Chondrocyte (in vitro differentiated cells): ENCODE measurements at regions not wholly inside any gene's neighbourhood (a gene's known extent, or its start where the extent isn't known, plus 50 kb on each side); places are given as distances from the start of the nearest gene placed in this dataset.

Experiments
- DNase-seq: peaks from one replicate; pipeline ENCODE4 v3.0.0; 2021; ENCODE audit warnings: mixed read lengths, low spot score
- H3K27ac Mint-ChIP-seq: one replicate; pipeline ENCODE4 v1.8.0; 2021; ENCODE audit warnings: mild to moderate bottlenecking, moderate library complexity, mixed read lengths; ENCODE audit not compliant: unreplicated experiment
- H3K27me3 Mint-ChIP-seq: 2 replicates; pipeline ENCODE4 v1.8.0; 2021; ENCODE audit warnings: low read depth, mixed read lengths
- H3K36me3 Mint-ChIP-seq: 2 replicates; pipeline ENCODE4 v1.8.0; 2021; ENCODE audit warnings: low read depth, mixed read lengths
- H3K4me1 Mint-ChIP-seq: 2 replicates; pipeline ENCODE4 v1.8.0; 2021; ENCODE audit warnings: low read depth, mild to moderate bottlenecking, mixed read lengths
- H3K4me3 Mint-ChIP-seq: one replicate; pipeline ENCODE4 v1.8.0; 2021; ENCODE audit warnings: mild to moderate bottlenecking, moderate library complexity, mixed read lengths; ENCODE audit not compliant: unreplicated experiment
- H3K9me3 Mint-ChIP-seq: 2 replicates; pipeline ENCODE4 v1.8.0; 2021; ENCODE audit warnings: low read depth, mixed read lengths
- TF ChIP-seq, protein P1 (sequence below): fragments of 200-600 bp; sonication (generic); IDR thresholded peaks from 2 replicates; pipeline ENCODE4 v1.5.0; 2021; ENCODE audit warnings: antibody characterized with exemption, mild to moderate bottlenecking, moderate library complexity

DNA sequence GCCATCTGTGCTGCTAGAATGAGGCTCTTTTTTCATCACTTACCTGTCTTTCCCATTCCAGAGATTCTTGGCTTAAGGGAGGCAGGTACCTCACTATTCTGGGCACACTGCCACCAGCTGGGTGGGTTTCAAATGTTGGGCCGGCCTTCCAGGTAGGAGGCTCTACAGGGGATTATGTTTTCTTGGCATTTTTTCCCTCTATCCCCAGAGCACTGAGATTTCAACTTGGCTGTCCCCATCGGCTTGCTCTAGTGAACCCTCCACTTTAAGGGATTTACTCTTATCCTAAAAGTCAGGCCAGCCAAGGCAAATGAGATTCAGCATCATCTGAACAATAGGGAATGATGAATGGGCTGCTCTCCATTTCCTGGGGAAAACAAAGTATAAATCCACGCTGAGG lies 710.1 kb upstream of the CELF2 start:
- Mint-ChIP-seq H3K9me3 (no peaks in the 10 kb centered on the region), H3K27ac (no peak overlapping the region)
- TF ChIP-seq, protein P1, sequence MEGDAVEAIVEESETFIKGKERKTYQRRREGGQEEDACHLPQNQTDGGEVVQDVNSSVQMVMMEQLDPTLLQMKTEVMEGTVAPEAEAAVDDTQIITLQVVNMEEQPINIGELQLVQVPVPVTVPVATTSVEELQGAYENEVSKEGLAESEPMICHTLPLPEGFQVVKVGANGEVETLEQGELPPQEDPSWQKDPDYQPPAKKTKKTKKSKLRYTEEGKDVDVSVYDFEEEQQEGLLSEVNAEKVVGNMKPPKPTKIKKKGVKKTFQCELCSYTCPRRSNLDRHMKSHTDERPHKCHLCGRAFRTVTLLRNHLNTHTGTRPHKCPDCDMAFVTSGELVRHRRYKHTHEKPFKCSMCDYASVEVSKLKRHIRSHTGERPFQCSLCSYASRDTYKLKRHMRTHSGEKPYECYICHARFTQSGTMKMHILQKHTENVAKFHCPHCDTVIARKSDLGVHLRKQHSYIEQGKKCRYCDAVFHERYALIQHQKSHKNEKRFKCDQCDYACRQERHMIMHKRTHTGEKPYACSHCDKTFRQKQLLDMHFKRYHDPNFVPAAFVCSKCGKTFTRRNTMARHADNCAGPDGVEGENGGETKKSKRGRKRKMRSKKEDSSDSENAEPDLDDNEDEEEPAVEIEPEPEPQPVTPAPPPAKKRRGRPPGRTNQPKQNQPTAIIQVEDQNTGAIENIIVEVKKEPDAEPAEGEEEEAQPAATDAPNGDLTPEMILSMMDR, result no peak

DNA sequence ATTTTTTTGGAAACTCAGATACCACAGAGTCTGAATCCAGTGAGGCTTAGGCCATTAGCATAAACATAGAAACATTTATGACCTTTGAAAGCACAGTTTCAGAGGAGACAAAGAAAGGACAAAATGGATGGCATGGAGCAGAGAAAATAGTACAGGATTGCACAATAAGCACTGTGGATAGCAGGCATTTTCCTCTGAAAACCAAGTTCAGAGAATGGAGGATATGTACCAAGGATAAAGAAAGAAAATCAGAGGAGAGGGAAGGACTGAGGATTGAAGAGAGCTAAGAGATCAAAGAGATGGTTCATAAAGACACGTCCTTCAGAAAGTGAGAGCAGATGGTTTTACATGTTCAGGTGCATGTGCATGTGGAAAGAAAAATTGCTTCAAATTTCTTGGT lies 707.2 kb upstream of the CELF2 start:
- no peaks in the 10 kb centered on the region for H3K36me3 Mint-ChIP-seq
- TF ChIP-seq, protein P1, result no peak
- DNase-seq, result no peak
- no peaks in the 10 kb centered on the region for H3K27me3 Mint-ChIP-seq
- H3K4me1 Mint-ChIP-seq, result peaks cover 35% of the 10 kb centered on the region
- H3K9me3 Mint-ChIP-seq, result no peaks in the 10 kb centered on the region
- H3K27ac Mint-ChIP-seq, result no peak overlapping the region
- H3K4me3 Mint-ChIP-seq, result no peak overlapping the region

More for the DNA sequence above, 710.1 kb upstream of the CELF2 start:
- H3K36me3 Mint-ChIP-seq, result no peaks in the 10 kb centered on the region
- no peaks in the 10 kb centered on the region for H3K27me3 Mint-ChIP-seq
- H3K4me1 Mint-ChIP-seq, result peaks cover 13% of the 10 kb centered on the region
- no peak for DNase-seq
- H3K4me3 Mint-ChIP-seq, result no peak overlapping the region

DNA sequence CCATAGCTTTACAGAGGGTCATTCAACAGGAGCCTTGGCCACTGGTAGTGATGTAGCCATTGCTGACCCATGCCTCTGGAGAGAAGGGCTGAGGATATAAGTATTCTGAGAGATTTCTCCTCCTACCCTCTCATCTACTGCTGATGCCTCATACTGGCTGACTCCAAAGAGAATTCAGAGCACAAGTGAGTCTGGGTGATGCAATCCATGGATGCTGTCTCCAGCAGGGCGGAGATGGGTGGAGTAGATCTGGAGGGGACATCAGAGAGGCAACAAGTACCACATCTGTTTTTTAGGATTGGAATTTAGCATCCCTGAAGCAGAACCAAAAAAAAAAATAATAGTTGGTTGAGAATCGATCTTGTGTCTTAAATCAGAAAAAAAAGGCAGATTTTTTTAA lies 705.7 kb upstream of the CELF2 start:
- H3K36me3 Mint-ChIP-seq, result no peaks in the 10 kb centered on the region
- H3K9me3 Mint-ChIP-seq, result peaks cover under 1% of the 10 kb centered on the region
- no peak overlapping the region for H3K4me3 Mint-ChIP-seq
- H3K27me3 Mint-ChIP-seq, result no peaks in the 10 kb centered on the region
- TF ChIP-seq, protein P1, result no peak
- H3K4me1 Mint-ChIP-seq, result peaks cover 36% of the 10 kb centered on the region
- no peak overlapping the region for H3K27ac Mint-ChIP-seq
- no peak for DNase-seq

DNA sequence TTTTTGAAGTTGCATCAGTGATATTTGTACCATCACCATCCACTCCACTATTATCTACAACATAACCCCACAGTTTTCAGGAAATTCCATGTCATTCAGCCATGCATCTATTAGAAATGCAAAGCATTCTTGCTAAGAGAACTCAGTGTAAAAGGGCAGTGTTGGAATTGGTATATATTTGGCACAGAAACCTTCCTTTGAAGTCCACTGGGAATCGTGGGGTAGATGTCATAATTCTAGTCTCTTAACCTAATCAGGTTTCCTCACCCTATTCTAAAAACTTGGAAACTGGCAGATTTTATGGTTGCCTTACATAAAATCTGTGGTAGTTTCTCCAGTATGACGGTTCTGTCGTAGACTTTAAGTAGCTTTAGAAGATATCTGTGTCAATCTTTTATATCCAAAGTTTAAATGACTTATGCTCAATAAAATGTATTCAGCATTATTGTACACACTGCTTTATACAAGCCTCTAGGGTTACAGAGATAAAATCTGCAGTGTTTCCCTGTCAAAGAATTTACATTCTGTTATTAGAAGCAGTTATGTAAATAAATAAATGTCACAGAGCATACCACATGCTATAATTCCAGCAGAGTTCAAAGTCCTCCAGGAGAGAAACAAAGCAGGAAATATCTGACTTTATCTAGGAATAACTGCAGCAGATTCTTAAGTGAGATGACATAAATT lies 704.4 kb upstream of the CELF2 start:
- H3K36me3 Mint-ChIP-seq, result no peaks in the 10 kb centered on the region
- H3K27ac Mint-ChIP-seq, result peak overlapping the region; percentile 36
- H3K4me3 Mint-ChIP-seq, result no peak overlapping the region
- no peak for DNase-seq
- peaks cover 40% of the 10 kb centered on the region for H3K4me1 Mint-ChIP-seq
- H3K27me3 Mint-ChIP-seq, result no peaks in the 10 kb centered on the region
- peaks cover 4% of the 10 kb centered on the region for H3K9me3 Mint-ChIP-seq
- TF ChIP-seq, protein P1, result no peak

DNA sequence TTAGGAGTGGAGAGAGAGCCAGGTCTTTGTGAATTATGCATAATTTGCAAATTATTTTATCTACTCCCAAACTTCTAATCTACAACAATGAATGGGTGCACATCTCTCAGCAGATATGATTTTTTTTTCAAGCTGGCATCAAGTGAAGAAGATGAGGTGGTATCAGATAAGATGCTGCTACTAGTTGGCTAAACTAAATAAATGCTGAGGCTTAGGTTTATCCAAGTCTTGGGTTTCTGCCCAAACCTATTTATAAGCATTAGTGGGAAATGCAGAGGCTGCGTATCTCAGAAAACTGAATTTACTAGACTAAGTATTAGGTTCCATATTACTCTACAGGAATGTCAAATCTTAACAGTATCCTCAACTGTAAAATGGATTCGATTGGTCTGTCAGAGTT lies 703.0 kb upstream of the CELF2 start:
- Mint-ChIP-seq H3K27ac (no peak overlapping the region), H3K27me3 (no peaks in the 10 kb centered on the region), H3K4me1 (peaks cover 52% of the 10 kb centered on the region), H3K4me3 (no peak overlapping the region), H3K9me3 (peaks cover 4% of the 10 kb centered on the region), H3K36me3 (no peaks in the 10 kb centered on the region)
- TF ChIP-seq, protein P1, result no peak
- DNase-seq, result no peak
